DOHH2 (cell line): ENCODE measurements at regions not wholly inside any gene's neighbourhood (a gene's known extent, or its start where the extent isn't known, plus 50 kb on each side); places are given as distances from the start of the nearest gene placed in this dataset.

Experiments used
- H3F3A ChIP-seq: fragments of 200-600 bp; sonication (generic), shearing (Covaris generic); 2 replicates; pipeline ENCODE4 v1.6.0; 2016; ENCODE audit warnings: antibody characterized with exemption, mild to moderate bottlenecking; ENCODE audit not compliant: control insufficient read depth, insufficient read depth
- H3K27ac ChIP-seq: fragments of 200-600 bp; sonication (generic); 2 replicates; pipeline ENCODE4 v1.5.1; 2014; ENCODE audit warnings: low read depth, mild to moderate bottlenecking, low read length, moderate library complexity
- H3K27me3 ChIP-seq: fragments of 200-600 bp; sonication (generic); 2 replicates; pipeline ENCODE4 v1.6.1; 2014; ENCODE audit warnings: mild to moderate bottlenecking, low read length, mixed read lengths; ENCODE audit not compliant: control insufficient read depth
- H3K36me3 ChIP-seq: fragments of 200-600 bp; sonication (generic); 2 replicates; pipeline ENCODE4 v1.6.1; 2014; ENCODE audit warnings: mild to moderate bottlenecking, low read length, moderate library complexity, mixed read lengths; ENCODE audit not compliant: control insufficient read depth
- H3K4me1 ChIP-seq: fragments of 200-600 bp; sonication (generic); 2 replicates; pipeline ENCODE4 v1.6.1; 2014; ENCODE audit warnings: mild to moderate bottlenecking, low read length, mixed read lengths; ENCODE audit not compliant: control insufficient read depth
- H3K4me2 ChIP-seq: fragments of 200-600 bp; sonication (generic); 2 replicates; pipeline ENCODE4 v1.6.0; 2014; ENCODE audit warnings: mild to moderate bottlenecking, low read length, moderate library complexity
- H3K4me3 ChIP-seq: fragments of 200-600 bp; sonication (generic); 2 replicates; pipeline ENCODE4 v1.5.1; 2014; ENCODE audit warnings: mild to moderate bottlenecking, low read length, mixed read lengths
- H3K79me2 ChIP-seq: fragments of 200-600 bp; sonication (generic); 2 replicates; pipeline ENCODE4 v1.6.1; 2014; ENCODE audit warnings: mild to moderate bottlenecking, low read length, mixed read lengths; ENCODE audit not compliant: control insufficient read depth
- H3K9me2 ChIP-seq: fragments of 200-600 bp; sonication (generic); replicated peaks from 2 replicates; pipeline ENCODE4 v1.6.1; 2014; ENCODE audit warnings: mild to moderate bottlenecking, low read length, mixed read lengths; ENCODE audit not compliant: control insufficient read depth
- H3K9me3 ChIP-seq: fragments of 200-600 bp; sonication (generic); 2 replicates; pipeline ENCODE4 v1.6.1; 2014; ENCODE audit warnings: antibody characterized with exemption, low read length, mixed read lengths; ENCODE audit not compliant: control insufficient read depth, insufficient read depth
- H4K20me1 ChIP-seq: fragments of 200-600 bp; sonication (generic); 2 replicates; pipeline ENCODE4 v1.6.0; 2014; ENCODE audit warnings: low read depth, mild to moderate bottlenecking, antibody characterized with exemption, low read length, moderate library complexity; ENCODE audit not compliant: control insufficient read depth, insufficient read depth
- EZH2phosphoT487 ChIP-seq: fragments of 200-600 bp; sonication (generic); IDR thresholded peaks from 2 replicates; pipeline ENCODE4 v1.6.1; 2017; ENCODE audit warnings: borderline replicate concordance, mild to moderate bottlenecking, antibody characterized with exemption, low read length, moderate library complexity, mixed read lengths
- TF ChIP-seq, protein P1 (sequence below): fragments of 200-600 bp; sonication (generic); IDR thresholded peaks from one replicate; pipeline ENCODE4 v1.5.1; 2014; ENCODE audit warnings: antibody characterized with exemption, mild to moderate bottlenecking, low read depth, low read length; ENCODE audit not compliant: poor library complexity, severe bottlenecking

GRCh38 chr2:226366920-226367319 lies 432.7 kb downstream of the IRS1 start:
- no peak overlapping the region for H3K4me2 ChIP-seq
- H3K9me3 ChIP-seq = no peaks in the 10 kb centered on the region
- H3K36me3 ChIP-seq = no peaks in the 10 kb centered on the region
- H4K20me1 ChIP-seq = no peaks in the 10 kb centered on the region
- no peaks in the 10 kb centered on the region; the same call in 1 of the 2 replicates for H3K9me2 ChIP-seq
- H3K79me2 ChIP-seq = no peaks in the 10 kb centered on the region
- no peak overlapping the region for H3K27ac ChIP-seq
- TF ChIP-seq, protein P1, sequence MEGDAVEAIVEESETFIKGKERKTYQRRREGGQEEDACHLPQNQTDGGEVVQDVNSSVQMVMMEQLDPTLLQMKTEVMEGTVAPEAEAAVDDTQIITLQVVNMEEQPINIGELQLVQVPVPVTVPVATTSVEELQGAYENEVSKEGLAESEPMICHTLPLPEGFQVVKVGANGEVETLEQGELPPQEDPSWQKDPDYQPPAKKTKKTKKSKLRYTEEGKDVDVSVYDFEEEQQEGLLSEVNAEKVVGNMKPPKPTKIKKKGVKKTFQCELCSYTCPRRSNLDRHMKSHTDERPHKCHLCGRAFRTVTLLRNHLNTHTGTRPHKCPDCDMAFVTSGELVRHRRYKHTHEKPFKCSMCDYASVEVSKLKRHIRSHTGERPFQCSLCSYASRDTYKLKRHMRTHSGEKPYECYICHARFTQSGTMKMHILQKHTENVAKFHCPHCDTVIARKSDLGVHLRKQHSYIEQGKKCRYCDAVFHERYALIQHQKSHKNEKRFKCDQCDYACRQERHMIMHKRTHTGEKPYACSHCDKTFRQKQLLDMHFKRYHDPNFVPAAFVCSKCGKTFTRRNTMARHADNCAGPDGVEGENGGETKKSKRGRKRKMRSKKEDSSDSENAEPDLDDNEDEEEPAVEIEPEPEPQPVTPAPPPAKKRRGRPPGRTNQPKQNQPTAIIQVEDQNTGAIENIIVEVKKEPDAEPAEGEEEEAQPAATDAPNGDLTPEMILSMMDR = no peak
- TF ChIP-seq EZH2phosphoT487 = no peak
- H3F3A ChIP-seq = no peaks in the 10 kb centered on the region
- no peak overlapping the region for H3K4me3 ChIP-seq
- H3K4me1 ChIP-seq = no peaks in the 10 kb centered on the region
- no peaks in the 10 kb centered on the region for H3K27me3 ChIP-seq

DNA sequence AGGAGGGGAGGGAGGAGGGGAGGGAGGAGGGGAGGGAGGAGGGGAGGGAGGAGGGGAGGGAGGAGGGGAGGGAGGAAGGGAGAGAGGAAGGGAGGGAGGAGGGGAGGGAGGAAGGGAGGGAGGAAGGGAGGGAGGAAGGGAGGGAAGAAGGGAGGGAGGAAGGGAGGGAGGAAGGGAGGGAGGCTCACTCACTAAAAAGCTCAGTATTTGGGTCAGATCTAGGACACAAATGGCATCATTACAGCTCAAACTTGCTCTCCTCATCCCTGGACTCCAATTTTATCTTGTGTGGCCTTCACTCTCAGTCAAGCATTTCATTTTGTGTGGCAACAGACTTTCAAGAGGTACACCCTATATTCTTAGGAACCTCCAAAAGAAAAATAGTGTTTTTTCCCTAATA lies 435.4 kb downstream of the IRS1 start:
- H3K27ac ChIP-seq = no peak overlapping the region
- TF ChIP-seq EZH2phosphoT487 = no peak
- TF ChIP-seq, protein P1 = no peak
- H3K79me2 ChIP-seq = no peaks in the 10 kb centered on the region
- H3K9me2 ChIP-seq = no peaks in the 10 kb centered on the region; the same call in 1 of the 2 replicates
- no peaks in the 10 kb centered on the region for H3F3A ChIP-seq
- no peaks in the 10 kb centered on the region for H3K4me1 ChIP-seq
- no peaks in the 10 kb centered on the region for H3K9me3 ChIP-seq
- no peaks in the 10 kb centered on the region for H4K20me1 ChIP-seq
- H3K4me3 ChIP-seq = no peak overlapping the region
- no peaks in the 10 kb centered on the region for H3K36me3 ChIP-seq
- no peaks in the 10 kb centered on the region for H3K27me3 ChIP-seq
- no peak overlapping the region for H3K4me2 ChIP-seq

GRCh38 chr2:226362980-226363379 lies 436.6 kb downstream of the IRS1 start:
- Histone ChIP-seq H3K9me2 (no peaks in the 10 kb centered on the region), H3K27me3 (0 out of 2 replicates have a peak, but pooled peaks cover 2% of the 10 kb centered on the region), H3K9me3 (no peaks in the 10 kb centered on the region), H3K4me3 (no peak overlapping the region), H3K4me1 (no peaks in the 10 kb centered on the region), H3K79me2 (no peaks in the 10 kb centered on the region), H3K36me3 (no peaks in the 10 kb centered on the region), H4K20me1 (no peaks in the 10 kb centered on the region), H3K27ac (no peak overlapping the region), H3F3A (no peaks in the 10 kb centered on the region), H3K4me2 (no peak overlapping the region)
- no peak for TF ChIP-seq EZH2phosphoT487
- TF ChIP-seq, protein P1 = no peak
